HepG2 (cell line): ENCODE measurements at regions not wholly inside any gene's neighbourhood (a gene's known extent, or its start where the extent isn't known, plus 50 kb on each side); places are given as distances from the start of the nearest gene placed in this dataset.

Experiments used
- HOXA5 ChIP-seq: sonication (generic); formaldehyde crosslinking; IDR thresholded peaks from 2 replicates; pipeline ENCODE4 v1.4.0; 2020; ENCODE audit warnings: missing genetic modification reagents
- KLF16 ChIP-seq, 2 experiments: sonication (generic) in 1 of 2; formaldehyde crosslinking in 1 of 2; IDR thresholded peaks; 2 replicates each; pipeline versions ENCODE4 v1.6.1 to v1.8.0; 2016 to 2023; ENCODE audit warnings: missing genetic modification reagents in 2 of 2, missing compliant biosample characterization in 1 of 2
- MEF2D ChIP-seq: sonication (generic); formaldehyde crosslinking; IDR thresholded peaks from 2 replicates; pipeline ENCODE4 v1.5.1; 2020; ENCODE audit warnings: mild to moderate bottlenecking, missing genetic modification reagents
- RFX5 ChIP-seq: IDR thresholded peaks from 2 replicates; pipeline ENCODE4 v1.6.1; 2011; ENCODE audit warnings: low read depth, low read length, improper control_type of control experiment
- ZNF644 ChIP-seq: IDR thresholded peaks from 2 replicates; pipeline ENCODE4 v1.6.1; 2016; ENCODE audit warnings: low read depth
- ZSCAN12 ChIP-seq: sonication (generic); formaldehyde crosslinking; IDR thresholded peaks from 2 replicates; pipeline ENCODE4 v1.9.0; 2021; ENCODE audit warnings: mild to moderate bottlenecking, missing genetic modification reagents
- ZSCAN25 ChIP-seq: sonication (generic); formaldehyde crosslinking; IDR thresholded peaks from 2 replicates; pipeline ENCODE4 v1.8.0; 2022; ENCODE audit warnings: mild to moderate bottlenecking, missing genetic modification reagents
- TF ChIP-seq, protein P1 (sequence below): IDR thresholded peaks from 2 replicates; pipeline ENCODE4 v1.6.1; 2016
- TF ChIP-seq, protein P2 (sequence below): sonication (generic); formaldehyde crosslinking; conservative IDR thresholded peaks from 2 replicates; pipeline ENCODE4 v1.4.0; 2020; ENCODE audit warnings: missing genetic modification reagents
- TF ChIP-seq, protein P3 (sequence below): IDR thresholded peaks from 2 replicates; pipeline ENCODE4 v1.6.1; 2016; ENCODE audit warnings: low read depth, borderline replicate concordance
- TF ChIP-seq, protein P4 (sequence below): IDR thresholded peaks from 2 replicates; pipeline ENCODE4 v1.6.1; 2012; ENCODE audit warnings: inconsistent platforms
- TF ChIP-seq, protein P5 (sequence below): sonication (generic); IDR thresholded peaks from 2 replicates; pipeline ENCODE4 v1.6.1; 2016; ENCODE audit warnings: low read depth, borderline replicate concordance
- TF ChIP-seq, protein P6 (sequence below), 2 experiments: IDR thresholded peaks; 2 replicates each; pipeline ENCODE4 v1.6.1; 2011 to 2012; ENCODE audit warnings: low read length in 2 of 2, borderline replicate concordance in 1 of 2, low read depth in 1 of 2, mild to moderate bottlenecking in 1 of 2, moderate library complexity in 1 of 2
- TF ChIP-seq, protein P7 (sequence below): sonication (generic); formaldehyde crosslinking; IDR thresholded peaks from 2 replicates; pipeline ENCODE4 v1.5.0; 2020; ENCODE audit warnings: mild to moderate bottlenecking, missing genetic modification reagents, moderate library complexity

DNA sequence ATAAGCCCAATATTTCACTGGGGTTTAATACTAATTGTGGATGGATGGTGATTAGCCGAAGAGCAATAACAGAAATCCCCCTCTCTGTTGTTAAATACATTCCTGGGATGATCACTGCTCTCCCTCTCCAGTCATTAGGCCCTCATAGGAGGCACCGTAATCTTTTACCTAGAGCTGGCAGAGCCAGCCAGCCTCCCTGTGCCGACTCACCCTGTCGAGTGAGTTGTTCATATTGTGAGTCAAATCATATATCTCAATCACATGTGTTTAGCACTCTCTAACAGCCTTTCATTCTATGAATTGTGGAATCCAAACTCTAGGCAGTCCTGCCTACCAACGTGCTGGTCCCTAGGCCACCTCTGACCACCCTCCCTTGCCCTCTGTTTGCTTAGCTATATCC is 771.0 kb downstream of the IRX1 start:
- TF ChIP-seq ZSCAN25 (no peak), KLF16 (CRISPR knock-in tag; IDR thresholded peaks at IDR 0.05) (no peak), MEF2D (CRISPR knock-in tag) (no peak), HOXA5 (CRISPR knock-in tag) (no peak), RFX5 (no peak), ZNF644 (no peak), ZSCAN12 (no peak)
- TF ChIP-seq, protein P1, sequence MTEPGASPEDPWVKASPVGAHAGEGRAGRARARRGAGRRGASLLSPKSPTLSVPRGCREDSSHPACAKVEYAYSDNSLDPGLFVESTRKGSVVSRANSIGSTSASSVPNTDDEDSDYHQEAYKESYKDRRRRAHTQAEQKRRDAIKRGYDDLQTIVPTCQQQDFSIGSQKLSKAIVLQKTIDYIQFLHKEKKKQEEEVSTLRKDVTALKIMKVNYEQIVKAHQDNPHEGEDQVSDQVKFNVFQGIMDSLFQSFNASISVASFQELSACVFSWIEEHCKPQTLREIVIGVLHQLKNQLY = no peak
- TF ChIP-seq, protein P2, sequence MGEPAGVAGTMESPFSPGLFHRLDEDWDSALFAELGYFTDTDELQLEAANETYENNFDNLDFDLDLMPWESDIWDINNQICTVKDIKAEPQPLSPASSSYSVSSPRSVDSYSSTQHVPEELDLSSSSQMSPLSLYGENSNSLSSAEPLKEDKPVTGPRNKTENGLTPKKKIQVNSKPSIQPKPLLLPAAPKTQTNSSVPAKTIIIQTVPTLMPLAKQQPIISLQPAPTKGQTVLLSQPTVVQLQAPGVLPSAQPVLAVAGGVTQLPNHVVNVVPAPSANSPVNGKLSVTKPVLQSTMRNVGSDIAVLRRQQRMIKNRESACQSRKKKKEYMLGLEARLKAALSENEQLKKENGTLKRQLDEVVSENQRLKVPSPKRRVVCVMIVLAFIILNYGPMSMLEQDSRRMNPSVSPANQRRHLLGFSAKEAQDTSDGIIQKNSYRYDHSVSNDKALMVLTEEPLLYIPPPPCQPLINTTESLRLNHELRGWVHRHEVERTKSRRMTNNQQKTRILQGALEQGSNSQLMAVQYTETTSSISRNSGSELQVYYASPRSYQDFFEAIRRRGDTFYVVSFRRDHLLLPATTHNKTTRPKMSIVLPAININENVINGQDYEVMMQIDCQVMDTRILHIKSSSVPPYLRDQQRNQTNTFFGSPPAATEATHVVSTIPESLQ = no peak
- TF ChIP-seq, protein P3, sequence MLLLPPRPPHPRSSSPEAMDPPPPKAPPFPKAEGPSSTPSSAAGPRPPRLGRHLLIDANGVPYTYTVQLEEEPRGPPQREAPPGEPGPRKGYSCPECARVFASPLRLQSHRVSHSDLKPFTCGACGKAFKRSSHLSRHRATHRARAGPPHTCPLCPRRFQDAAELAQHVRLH (CRISPR knock-in tag) = no peak
- TF ChIP-seq, protein P4, sequence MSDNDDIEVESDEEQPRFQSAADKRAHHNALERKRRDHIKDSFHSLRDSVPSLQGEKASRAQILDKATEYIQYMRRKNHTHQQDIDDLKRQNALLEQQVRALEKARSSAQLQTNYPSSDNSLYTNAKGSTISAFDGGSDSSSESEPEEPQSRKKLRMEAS = no peak
- TF ChIP-seq, protein P5, sequence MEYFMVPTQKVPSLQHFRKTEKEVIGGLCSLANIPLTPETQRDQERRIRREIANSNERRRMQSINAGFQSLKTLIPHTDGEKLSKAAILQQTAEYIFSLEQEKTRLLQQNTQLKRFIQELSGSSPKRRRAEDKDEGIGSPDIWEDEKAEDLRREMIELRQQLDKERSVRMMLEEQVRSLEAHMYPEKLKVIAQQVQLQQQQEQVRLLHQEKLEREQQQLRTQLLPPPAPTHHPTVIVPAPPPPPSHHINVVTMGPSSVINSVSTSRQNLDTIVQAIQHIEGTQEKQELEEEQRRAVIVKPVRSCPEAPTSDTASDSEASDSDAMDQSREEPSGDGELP = no peak
- TF ChIP-seq, protein P6, sequence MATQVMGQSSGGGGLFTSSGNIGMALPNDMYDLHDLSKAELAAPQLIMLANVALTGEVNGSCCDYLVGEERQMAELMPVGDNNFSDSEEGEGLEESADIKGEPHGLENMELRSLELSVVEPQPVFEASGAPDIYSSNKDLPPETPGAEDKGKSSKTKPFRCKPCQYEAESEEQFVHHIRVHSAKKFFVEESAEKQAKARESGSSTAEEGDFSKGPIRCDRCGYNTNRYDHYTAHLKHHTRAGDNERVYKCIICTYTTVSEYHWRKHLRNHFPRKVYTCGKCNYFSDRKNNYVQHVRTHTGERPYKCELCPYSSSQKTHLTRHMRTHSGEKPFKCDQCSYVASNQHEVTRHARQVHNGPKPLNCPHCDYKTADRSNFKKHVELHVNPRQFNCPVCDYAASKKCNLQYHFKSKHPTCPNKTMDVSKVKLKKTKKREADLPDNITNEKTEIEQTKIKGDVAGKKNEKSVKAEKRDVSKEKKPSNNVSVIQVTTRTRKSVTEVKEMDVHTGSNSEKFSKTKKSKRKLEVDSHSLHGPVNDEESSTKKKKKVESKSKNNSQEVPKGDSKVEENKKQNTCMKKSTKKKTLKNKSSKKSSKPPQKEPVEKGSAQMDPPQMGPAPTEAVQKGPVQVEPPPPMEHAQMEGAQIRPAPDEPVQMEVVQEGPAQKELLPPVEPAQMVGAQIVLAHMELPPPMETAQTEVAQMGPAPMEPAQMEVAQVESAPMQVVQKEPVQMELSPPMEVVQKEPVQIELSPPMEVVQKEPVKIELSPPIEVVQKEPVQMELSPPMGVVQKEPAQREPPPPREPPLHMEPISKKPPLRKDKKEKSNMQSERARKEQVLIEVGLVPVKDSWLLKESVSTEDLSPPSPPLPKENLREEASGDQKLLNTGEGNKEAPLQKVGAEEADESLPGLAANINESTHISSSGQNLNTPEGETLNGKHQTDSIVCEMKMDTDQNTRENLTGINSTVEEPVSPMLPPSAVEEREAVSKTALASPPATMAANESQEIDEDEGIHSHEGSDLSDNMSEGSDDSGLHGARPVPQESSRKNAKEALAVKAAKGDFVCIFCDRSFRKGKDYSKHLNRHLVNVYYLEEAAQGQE (IDR thresholded peaks at IDR 0.05; ENCODE audit: borderline replicate concordance in 1 of 2, low read depth in 1 of 2, low read length in 2 of 2) = no peak
- TF ChIP-seq, protein P7, sequence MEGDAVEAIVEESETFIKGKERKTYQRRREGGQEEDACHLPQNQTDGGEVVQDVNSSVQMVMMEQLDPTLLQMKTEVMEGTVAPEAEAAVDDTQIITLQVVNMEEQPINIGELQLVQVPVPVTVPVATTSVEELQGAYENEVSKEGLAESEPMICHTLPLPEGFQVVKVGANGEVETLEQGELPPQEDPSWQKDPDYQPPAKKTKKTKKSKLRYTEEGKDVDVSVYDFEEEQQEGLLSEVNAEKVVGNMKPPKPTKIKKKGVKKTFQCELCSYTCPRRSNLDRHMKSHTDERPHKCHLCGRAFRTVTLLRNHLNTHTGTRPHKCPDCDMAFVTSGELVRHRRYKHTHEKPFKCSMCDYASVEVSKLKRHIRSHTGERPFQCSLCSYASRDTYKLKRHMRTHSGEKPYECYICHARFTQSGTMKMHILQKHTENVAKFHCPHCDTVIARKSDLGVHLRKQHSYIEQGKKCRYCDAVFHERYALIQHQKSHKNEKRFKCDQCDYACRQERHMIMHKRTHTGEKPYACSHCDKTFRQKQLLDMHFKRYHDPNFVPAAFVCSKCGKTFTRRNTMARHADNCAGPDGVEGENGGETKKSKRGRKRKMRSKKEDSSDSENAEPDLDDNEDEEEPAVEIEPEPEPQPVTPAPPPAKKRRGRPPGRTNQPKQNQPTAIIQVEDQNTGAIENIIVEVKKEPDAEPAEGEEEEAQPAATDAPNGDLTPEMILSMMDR (CRISPR knock-in tag) = no peak
